Cardiac muscle cell (in vitro differentiated cells and primary cell): ENCODE measurements at regions not wholly inside any gene's neighbourhood (a gene's known extent, or its start where the extent isn't known, plus 50 kb on each side); places are given as distances from the start of the nearest gene placed in this dataset.

Experiments used
- DNase-seq, 2 donors: peaks; one replicate each; pipeline versions ENCODE4 v3.0.0 to v3.0.0-alpha.2; 2010 to 2017; ENCODE audit warnings: low read depth in 1 of 2, low spot score in 1 of 2
- H3K27ac ChIP-seq: fragments of 200-600 bp; sonication (generic); 2 replicates; pipeline ENCODE4 v1.5.1; 2016
- H3K27me3 ChIP-seq: fragments of 200-600 bp; sonication (generic); 2 replicates; pipeline ENCODE4 v1.6.0; 2016; ENCODE audit warnings: control low read depth
- H3K36me3 ChIP-seq: fragments of 200-600 bp; sonication (generic); 2 replicates; pipeline ENCODE4 v1.5.1; 2016; ENCODE audit warnings: control low read depth
- H3K4me1 ChIP-seq: fragments of 200-600 bp; sonication (generic); 2 replicates; pipeline ENCODE4 v1.8.1; 2017; ENCODE audit warnings: low read depth, mild to moderate bottlenecking, mixed run types
- H3K4me3 ChIP-seq: fragments of 200-600 bp; sonication (generic); 2 replicates; pipeline ENCODE4 v1.5.1; 2016; ENCODE audit warnings: mild to moderate bottlenecking
- H3K9me3 ChIP-seq: fragments of 200-600 bp; sonication (generic); 2 replicates; pipeline ENCODE4 v1.5.1; 2017; ENCODE audit warnings: low read depth, mild to moderate bottlenecking, control low read depth
- TF ChIP-seq, protein P1 (sequence below): IDR thresholded peaks from 2 replicates; pipeline ENCODE4 v1.5.1; 2012; ENCODE audit warnings: low read depth, mild to moderate bottlenecking, low read length

- Histone ChIP-seq H3K4me3 (no peak overlapping the region), H3K4me1 (no peaks in the 10 kb centered on the region), H3K36me3 (no peaks in the 10 kb centered on the region), H3K9me3 (no peaks in the 10 kb centered on the region), H3K27me3 (no peaks in the 10 kb centered on the region), H3K27ac (no peak overlapping the region)
- TF ChIP-seq, protein P1, sequence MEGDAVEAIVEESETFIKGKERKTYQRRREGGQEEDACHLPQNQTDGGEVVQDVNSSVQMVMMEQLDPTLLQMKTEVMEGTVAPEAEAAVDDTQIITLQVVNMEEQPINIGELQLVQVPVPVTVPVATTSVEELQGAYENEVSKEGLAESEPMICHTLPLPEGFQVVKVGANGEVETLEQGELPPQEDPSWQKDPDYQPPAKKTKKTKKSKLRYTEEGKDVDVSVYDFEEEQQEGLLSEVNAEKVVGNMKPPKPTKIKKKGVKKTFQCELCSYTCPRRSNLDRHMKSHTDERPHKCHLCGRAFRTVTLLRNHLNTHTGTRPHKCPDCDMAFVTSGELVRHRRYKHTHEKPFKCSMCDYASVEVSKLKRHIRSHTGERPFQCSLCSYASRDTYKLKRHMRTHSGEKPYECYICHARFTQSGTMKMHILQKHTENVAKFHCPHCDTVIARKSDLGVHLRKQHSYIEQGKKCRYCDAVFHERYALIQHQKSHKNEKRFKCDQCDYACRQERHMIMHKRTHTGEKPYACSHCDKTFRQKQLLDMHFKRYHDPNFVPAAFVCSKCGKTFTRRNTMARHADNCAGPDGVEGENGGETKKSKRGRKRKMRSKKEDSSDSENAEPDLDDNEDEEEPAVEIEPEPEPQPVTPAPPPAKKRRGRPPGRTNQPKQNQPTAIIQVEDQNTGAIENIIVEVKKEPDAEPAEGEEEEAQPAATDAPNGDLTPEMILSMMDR, result no peak
- DNase-seq, result peak in 1 of 2 donors; percentile 1
These were observed 605.1 kb upstream of the DAB2 start for GRCh38 chr5:40029711-40030495.

DNA sequence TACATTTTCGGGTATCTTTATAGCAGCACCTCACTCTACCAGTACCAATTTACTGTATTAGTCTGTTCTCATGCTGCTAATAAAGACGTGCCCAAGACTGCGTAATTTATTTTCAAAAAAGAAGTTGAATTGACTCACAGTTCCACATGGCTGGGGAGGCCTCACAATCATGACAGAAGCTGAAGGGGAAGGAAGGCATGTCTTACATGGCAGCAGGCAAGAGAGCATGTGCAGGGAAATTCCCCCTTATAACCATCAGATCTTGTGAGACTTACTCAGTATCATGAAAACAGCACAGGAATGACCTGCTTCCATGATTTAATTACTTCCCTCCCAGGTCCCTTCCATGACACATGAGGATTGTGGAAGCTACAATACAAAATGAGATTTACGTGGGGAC, 602.6 kb upstream of the DAB2 start:
- TF ChIP-seq, protein P1, result no peak
- no peak overlapping the region for H3K27ac ChIP-seq
- H3K4me3 ChIP-seq, result no peak overlapping the region
- no peak for DNase-seq
- H3K4me1 ChIP-seq, result no peaks in the 10 kb centered on the region
- H3K36me3 ChIP-seq, result no peaks in the 10 kb centered on the region
- no peaks in the 10 kb centered on the region for H3K9me3 ChIP-seq
- no peaks in the 10 kb centered on the region for H3K27me3 ChIP-seq

DNA sequence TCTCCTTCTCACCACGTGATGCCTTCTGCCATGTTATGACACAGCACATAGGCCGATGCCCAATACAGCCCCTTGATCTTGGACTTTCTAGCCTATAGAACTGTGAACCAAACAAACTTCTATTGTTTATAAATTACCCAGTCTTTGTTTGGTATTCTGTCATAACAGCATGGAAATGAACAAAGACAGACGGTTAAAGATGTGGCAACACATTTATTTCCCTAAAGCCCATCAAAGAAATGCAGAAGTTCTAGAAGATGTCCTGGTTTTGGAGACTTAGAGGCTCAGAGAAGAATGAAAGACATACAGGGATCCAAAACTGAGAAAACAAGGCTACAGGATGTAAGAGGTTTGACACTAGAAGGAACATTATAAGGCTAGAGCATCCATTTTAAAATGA, 600.8 kb upstream of the DAB2 start:
- no peak for DNase-seq
- Histone ChIP-seq H3K27me3 (no peaks in the 10 kb centered on the region), H3K36me3 (no peaks in the 10 kb centered on the region), H3K9me3 (no peaks in the 10 kb centered on the region), H3K4me1 (no peaks in the 10 kb centered on the region), H3K27ac (no peak overlapping the region), H3K4me3 (no peak overlapping the region)
- TF ChIP-seq, protein P1, result no peak

GRCh38 chr5:40022057-40022456, 597.3 kb upstream of the DAB2 start:
- no peaks in the 10 kb centered on the region for H3K27me3 ChIP-seq
- no peaks in the 10 kb centered on the region for H3K9me3 ChIP-seq

DNA sequence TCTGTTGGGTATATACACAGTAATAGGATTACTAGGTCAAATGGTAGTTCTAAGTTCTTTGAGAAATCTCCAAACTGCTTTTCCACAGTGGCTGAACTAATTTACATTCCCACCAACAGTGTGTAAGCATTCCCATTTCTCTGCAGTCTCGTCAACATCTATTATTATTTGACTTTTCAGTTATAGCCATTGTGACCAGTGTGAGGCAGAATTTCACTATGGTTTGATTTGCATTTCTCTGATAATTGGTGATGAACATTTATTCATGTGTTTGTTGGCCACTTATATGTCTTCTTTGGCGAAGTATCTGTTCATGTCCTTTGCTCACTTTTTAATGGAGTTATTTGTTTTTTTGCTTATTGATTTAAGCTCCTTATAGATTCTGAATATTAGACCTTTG, 596.2 kb upstream of the DAB2 start:
- Histone ChIP-seq H3K27ac (no peak overlapping the region), H3K4me3 (no peak overlapping the region), H3K9me3 (no peaks in the 10 kb centered on the region), H3K36me3 (no peaks in the 10 kb centered on the region), H3K4me1 (no peaks in the 10 kb centered on the region), H3K27me3 (no peaks in the 10 kb centered on the region)
- TF ChIP-seq, protein P1, result no peak
- no peak for DNase-seq

More at GRCh38 chr5:40022057-40022456, 597.3 kb upstream of the DAB2 start:
- H3K4me3 ChIP-seq, result no peak overlapping the region
- no peaks in the 10 kb centered on the region for H3K36me3 ChIP-seq
- H3K4me1 ChIP-seq, result no peaks in the 10 kb centered on the region
- no peak for DNase-seq
- no peak overlapping the region for H3K27ac ChIP-seq
- TF ChIP-seq, protein P1, result no peak
